ENCODE measurements at regions not wholly inside any gene's neighbourhood (a gene's known extent, or its start where the extent isn't known, plus 50 kb on each side); places are given as distances from the start of the nearest gene placed in this dataset.

DNA sequence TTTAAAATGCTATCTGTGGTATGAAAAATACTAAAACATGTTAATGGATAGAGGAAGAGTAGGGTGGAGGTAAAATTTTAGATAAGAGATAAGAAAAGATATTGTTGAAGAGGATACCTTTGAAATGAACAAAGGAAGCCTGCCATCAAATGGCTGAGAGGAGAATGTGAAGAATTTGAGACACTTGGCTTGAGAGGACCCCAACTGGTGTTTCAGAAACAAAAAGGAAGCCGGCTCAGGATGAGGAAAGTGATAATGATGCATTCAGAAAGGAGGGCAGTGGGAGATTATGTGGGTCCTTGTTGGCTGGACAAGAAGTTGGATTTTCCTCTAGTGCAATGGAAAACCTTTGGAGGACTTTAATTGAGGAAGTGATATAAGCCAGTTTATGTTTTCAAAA is 264.4 kb downstream of the DUSP6 start:
- TF ChIP-seq, protein P1, sequence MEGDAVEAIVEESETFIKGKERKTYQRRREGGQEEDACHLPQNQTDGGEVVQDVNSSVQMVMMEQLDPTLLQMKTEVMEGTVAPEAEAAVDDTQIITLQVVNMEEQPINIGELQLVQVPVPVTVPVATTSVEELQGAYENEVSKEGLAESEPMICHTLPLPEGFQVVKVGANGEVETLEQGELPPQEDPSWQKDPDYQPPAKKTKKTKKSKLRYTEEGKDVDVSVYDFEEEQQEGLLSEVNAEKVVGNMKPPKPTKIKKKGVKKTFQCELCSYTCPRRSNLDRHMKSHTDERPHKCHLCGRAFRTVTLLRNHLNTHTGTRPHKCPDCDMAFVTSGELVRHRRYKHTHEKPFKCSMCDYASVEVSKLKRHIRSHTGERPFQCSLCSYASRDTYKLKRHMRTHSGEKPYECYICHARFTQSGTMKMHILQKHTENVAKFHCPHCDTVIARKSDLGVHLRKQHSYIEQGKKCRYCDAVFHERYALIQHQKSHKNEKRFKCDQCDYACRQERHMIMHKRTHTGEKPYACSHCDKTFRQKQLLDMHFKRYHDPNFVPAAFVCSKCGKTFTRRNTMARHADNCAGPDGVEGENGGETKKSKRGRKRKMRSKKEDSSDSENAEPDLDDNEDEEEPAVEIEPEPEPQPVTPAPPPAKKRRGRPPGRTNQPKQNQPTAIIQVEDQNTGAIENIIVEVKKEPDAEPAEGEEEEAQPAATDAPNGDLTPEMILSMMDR (IDR thresholded peaks at IDR 0.05): no peak
- TF ChIP-seq POLR2A (IDR thresholded peaks at IDR 0.05): no peak
